CD4-positive, alpha-beta T cell treated with Interleukin-10 for 1 hour (primary cell): ENCODE measurements at regions not wholly inside any gene's neighbourhood (a gene's known extent, or its start where the extent isn't known, plus 50 kb on each side); places are given as distances from the start of the nearest gene placed in this dataset.

Experiments used
- DNase-seq: peaks from one replicate; pipeline ENCODE4 v3.0.0-alpha.2; 2020

- no peak for DNase-seq
Observed at GRCh38 chr1:147466543-147466942, 74.8 kb upstream of the BCL9 start.

GRCh38 chr1:147470079-147470478 lies 71.2 kb upstream of the BCL9 start:
- no peak for DNase-seq

GRCh38 chr1:147472489-147472888 lies 68.8 kb upstream of the BCL9 start:
- DNase-seq, result no peak

- DNase-seq, result no peak
Observed at GRCh38 chr1:147472966-147473732, 68.2 kb upstream of the BCL9 start.

- DNase-seq, result no peak
Observed at GRCh38 chr1:147473733-147474049, 67.6 kb upstream of the BCL9 start.

GRCh38 chr1:147475488-147475887 lies 65.8 kb upstream of the BCL9 start:
- no peak for DNase-seq

- DNase-seq, result no peak
Observed at GRCh38 chr1:147478521-147478920, 62.8 kb upstream of the BCL9 start.

GRCh38 chr1:147479864-147480564 lies 61.3 kb upstream of the BCL9 start:
- DNase-seq, result no peak

- DNase-seq, result no peak
Observed at GRCh38 chr1:147480565-147480935, 60.8 kb upstream of the BCL9 start.

GRCh38 chr1:147486876-147487656 lies 54.2 kb upstream of the BCL9 start:
- DNase-seq, result no peak

- DNase-seq, result no peak
Observed at GRCh38 chr1:147491098-147491497, 50.2 kb upstream of the BCL9 start.
